Stimulated activated naive CD8-positive, alpha-beta T cell treated with anti-CD3 and anti-CD28 coated beads, Interleukin-15, amount 100 ng/mL, for 72 hours (primary cell): ENCODE measurements at regions not wholly inside any gene's neighbourhood (a gene's known extent, or its start where the extent isn't known, plus 50 kb on each side); places are given as distances from the start of the nearest gene placed in this dataset.
"Not testable (repeated sequence)": the region's sequence is repeated elsewhere in the genome, so short reads cannot be mapped to it uniquely, and the experiment has no call there.

Experiments
- ATAC-seq: fragments of 150-1000 bp; cut with Tn5 transposase; 2 replicates; pipeline ENCODE4 v1.10.0; 2021; ENCODE audit warnings: mild to moderate bottlenecking, moderate library complexity
- DNase-seq, 2 donors: peaks; one replicate each; pipeline ENCODE4 v3.0.0; 2021 to 2022
- H3K27ac Mint-ChIP-seq, 2 donors: one replicate each; pipeline ENCODE4 v1.8.0; 2022; ENCODE audit warnings: mild to moderate bottlenecking in 2 of 2, mixed read lengths in 2 of 2, moderate library complexity in 2 of 2
- H3K27me3 Mint-ChIP-seq: one replicate; pipeline ENCODE4 v1.8.0; 2022; ENCODE audit warnings: mixed read lengths
- H3K4me1 Mint-ChIP-seq: one replicate; pipeline ENCODE4 v1.8.0; 2022; ENCODE audit warnings: mild to moderate bottlenecking, mixed read lengths
- H3K4me3 Mint-ChIP-seq, 2 donors: one replicate each; pipeline ENCODE4 v1.8.0; 2022; ENCODE audit warnings: mild to moderate bottlenecking in 2 of 2, mixed read lengths in 2 of 2, moderate library complexity in 1 of 2
- H3K9me3 Mint-ChIP-seq, 2 donors: one replicate each; pipeline ENCODE4 v1.8.0; 2022; ENCODE audit warnings: mixed read lengths in 2 of 2

DNA sequence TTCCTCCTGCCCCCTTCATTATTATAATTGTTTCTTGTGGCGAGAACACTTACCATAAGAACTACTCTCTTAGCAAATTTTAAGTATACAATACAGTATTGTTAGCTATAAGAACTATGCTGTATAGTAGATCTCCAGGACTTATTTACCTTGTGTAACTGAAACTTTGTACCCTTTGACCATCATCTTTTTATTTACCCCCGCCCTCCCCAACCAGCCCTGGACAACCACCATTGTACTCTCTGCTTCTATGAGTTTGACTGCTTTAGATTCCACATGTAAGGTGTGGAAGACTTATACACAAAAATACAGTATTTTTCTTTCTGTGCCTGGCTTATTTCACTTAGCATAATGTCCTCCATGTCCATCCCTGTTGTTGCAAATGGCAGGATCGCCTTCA is 161.1 kb downstream of the PHF8 start:
- no peak overlapping the region for H3K4me3 Mint-ChIP-seq
- no peaks in the 10 kb centered on the region for H3K4me1 Mint-ChIP-seq
- peaks cover 0 to 2% of the 10 kb centered on the region in 2 donors for H3K9me3 Mint-ChIP-seq
- ATAC-seq, result no peak
- H3K27ac Mint-ChIP-seq, result no peak overlapping the region
- peaks cover 6% of the 10 kb centered on the region for H3K27me3 Mint-ChIP-seq
- DNase-seq, result no peak

DNA sequence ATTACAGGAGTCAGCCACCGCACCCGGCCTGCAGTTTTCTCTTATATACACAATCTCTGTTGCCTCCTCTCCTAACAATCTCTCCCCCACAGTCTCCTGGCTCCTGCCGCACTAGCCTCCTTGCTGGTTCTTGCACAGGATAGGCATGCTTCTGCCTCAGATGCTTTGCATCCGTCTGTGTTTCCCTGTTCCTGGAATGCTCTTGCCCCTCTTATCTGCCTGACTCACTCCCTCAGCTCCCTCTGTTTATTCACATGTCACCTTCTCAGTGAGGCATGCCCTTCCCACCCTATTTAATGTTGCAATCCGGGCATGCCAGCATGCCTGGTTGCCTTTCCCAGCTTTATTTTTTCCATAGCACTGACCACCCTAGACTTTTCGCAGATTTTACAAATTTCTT is 161.9 kb downstream of the PHF8 start:
- Mint-ChIP-seq H3K9me3 (peaks cover 0 to 11% of the 10 kb centered on the region in 2 donors), H3K27me3 (peaks cover 6% of the 10 kb centered on the region), H3K4me1 (no peaks in the 10 kb centered on the region), H3K27ac (no peak overlapping the region), H3K4me3 (no peak overlapping the region)
- DNase-seq (no peak), ATAC-seq (no peak)

DNA sequence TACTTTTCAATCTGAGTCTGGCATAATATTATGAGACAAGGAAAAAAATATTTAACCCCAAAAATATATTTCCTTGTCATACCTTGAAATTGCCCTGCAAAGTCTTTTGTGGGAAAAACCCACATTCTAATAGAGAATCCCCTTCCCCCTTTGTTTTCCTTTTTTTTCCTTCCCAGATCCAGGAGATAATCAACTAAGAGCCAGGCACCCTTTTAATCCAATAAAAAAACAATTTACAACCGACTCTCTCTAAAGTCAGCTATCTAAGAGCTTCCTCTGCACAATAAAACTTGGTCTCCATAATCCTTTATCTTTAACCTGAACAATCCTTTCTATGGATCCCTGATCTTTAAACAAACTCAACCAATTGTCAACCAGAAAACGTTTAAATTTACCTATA is 163.5 kb downstream of the PHF8 start:
- not testable (repeated sequence) for ATAC-seq, H3K4me3 Mint-ChIP-seq, H3K27me3 Mint-ChIP-seq, H3K4me1 Mint-ChIP-seq, DNase-seq
- peak overlapping the region in 1 of 2 donors; percentile 29 for H3K27ac Mint-ChIP-seq
- H3K9me3 Mint-ChIP-seq, result peaks cover 0 to 16% of the 10 kb centered on the region in 2 donors

DNA sequence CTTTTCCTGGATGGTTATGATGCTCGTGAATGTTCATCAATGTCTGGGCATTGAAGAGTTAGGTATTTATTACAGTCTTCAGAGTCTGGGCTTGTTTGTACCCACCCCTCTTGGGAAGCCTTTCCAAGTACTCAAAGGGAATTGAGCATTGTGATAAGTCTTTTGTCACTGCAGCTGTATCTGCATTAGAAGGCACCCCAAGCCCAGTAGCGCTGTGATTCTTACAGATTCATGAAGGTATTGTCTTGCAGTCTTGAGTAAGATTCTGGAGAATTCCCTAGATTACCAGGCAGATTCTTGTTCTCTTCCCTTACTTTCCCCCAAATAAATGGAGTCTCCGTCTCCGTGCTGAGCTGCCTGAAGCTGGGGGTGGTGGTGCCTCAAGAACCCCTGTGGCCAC is 173.4 kb upstream of the HUWE1 start:
- no peak overlapping the region for H3K4me3 Mint-ChIP-seq
- peaks cover 0 to 8% of the 10 kb centered on the region in 2 donors for H3K9me3 Mint-ChIP-seq
- no peak for ATAC-seq
- H3K4me1 Mint-ChIP-seq, result no peaks in the 10 kb centered on the region
- H3K27me3 Mint-ChIP-seq, result peaks cover 13% of the 10 kb centered on the region
- DNase-seq, result no peak
- no peak overlapping the region for H3K27ac Mint-ChIP-seq

DNA sequence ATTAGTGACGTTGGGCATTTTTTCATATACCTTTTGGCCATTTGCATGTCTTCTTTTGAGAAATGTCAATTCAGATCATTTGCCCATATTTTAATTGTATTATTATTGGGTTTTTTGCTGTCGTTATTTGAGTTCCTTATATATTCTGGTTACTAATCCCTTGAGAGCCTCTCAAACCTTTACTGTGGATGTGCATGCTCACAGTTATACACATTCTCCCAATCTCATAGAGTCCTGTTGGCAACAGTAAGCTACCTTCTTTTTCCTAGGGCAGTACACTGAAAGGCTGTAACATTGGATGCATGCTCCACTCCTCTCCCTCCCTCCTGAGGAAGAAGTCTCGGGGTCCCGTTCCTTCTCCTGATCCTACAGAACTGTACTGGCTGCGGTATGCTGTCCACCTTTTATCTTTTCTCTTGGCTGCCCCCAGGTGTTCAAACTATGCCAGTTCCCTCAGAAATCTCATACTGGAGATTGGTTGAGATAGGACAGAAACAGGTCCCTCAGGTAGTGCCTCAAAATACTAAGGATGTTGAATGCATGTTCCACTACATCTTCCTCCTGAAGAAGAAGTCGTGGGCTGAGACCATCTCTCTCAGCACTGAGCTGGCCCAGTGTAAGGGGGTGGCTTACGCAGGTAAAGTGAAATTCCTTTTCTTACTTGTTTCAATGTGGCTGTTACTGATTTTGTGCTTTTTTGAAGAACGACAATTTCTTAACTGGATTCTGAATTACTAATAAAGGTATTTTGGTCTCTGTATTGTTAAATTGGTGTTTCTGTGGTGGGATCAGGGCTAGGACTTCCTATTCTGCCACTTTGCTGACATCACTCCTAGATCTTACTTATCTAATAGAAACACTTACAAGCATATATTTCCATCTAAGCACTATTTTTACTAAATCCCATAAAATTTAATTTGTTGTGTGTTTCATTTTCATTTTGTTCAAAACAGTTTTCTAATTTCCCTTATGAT is 145.4 kb upstream of the HUWE1 start:
- H3K4me3 Mint-ChIP-seq, result peak overlapping the region; percentile 66 to 67

DNA sequence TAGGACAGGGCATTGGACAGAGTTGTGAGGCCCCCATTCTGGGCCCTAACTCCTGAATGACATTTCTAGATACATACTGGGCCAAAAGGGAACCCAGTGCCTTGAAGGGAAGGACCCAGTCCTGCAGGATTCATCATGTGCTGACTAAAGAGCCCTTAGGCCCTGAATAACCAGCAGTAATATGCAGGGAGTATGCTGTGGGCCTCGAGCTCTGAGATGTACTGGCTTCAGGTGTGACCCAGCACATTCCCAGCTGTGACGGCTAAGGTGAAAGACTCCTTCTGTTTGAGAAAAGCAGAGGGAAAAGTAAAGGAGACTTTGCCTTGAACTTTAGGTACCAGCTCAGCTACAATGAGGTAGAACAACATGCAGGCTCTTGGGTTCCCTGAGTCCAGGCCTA is 138.2 kb upstream of the HUWE1 start:
- Mint-ChIP-seq H3K4me3 (no peak overlapping the region), H3K4me1 (peaks cover 8% of the 10 kb centered on the region), H3K9me3 (no peaks in the 10 kb centered on the region), H3K27ac (no peak overlapping the region), H3K27me3 (no peaks in the 10 kb centered on the region)
- DNase-seq, result no peak
- ATAC-seq, result no peak

More for the DNA sequence above, 145.4 kb upstream of the HUWE1 start:
- DNase-seq (peak; percentile 34 to 43), ATAC-seq (peak; percentile 97)
- H3K27me3 Mint-ChIP-seq, result no peaks in the 10 kb centered on the region
- H3K4me1 Mint-ChIP-seq, result peaks cover 20% of the 10 kb centered on the region
- no peaks in the 10 kb centered on the region for H3K9me3 Mint-ChIP-seq
- peak overlapping the region in 1 of 2 donors; percentile 61 for H3K27ac Mint-ChIP-seq

DNA sequence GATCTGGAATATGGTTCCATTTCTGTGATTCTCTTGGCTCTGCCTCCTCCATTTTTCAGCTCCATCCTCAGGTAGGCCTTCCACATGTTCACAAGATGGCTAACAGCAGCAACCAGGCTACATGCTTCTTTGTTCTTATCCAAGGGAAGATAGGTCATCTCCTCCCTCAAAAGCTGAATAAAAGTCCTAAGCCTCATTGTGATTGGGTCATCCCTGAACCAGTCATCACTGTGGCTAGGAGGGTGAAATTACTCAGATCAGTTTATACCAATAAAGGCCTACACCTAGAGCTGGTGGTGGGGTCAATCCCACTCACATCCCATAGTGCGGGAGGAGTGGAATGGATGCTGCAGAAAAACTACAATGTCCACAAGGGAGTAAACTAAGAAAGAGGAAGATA is 131.6 kb upstream of the HUWE1 start:
- not testable (repeated sequence) for H3K27me3 Mint-ChIP-seq, DNase-seq, H3K9me3 Mint-ChIP-seq, H3K27ac Mint-ChIP-seq, H3K4me3 Mint-ChIP-seq
- peaks cover 18% of the 10 kb centered on the region for H3K4me1 Mint-ChIP-seq
- ATAC-seq, result peak; percentile 45

DNA sequence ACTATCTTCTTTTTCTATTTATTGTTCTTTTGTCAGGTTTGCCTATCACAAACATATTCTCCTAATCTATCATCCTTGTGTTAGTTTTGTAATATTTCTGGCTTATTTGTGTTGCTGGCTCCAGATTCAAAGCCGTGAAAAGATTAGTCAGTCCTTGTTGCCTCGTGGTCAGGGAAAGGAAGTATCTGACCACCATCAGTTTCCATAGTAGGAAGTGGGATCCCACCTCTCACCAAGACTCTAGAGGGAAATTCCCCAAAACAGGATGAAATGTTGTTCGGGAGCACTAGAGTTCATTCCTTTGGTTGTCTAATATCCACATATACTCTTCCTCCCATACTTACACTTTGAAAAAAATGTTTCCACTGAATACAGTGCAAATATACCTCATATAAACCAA is 131.0 kb upstream of the HUWE1 start:
- peak; percentile 45 for ATAC-seq
- H3K27me3 Mint-ChIP-seq, result no peaks in the 10 kb centered on the region
- peaks cover 18% of the 10 kb centered on the region for H3K4me1 Mint-ChIP-seq
- H3K4me3 Mint-ChIP-seq, result peak overlapping the region; percentile 33 to 63
- H3K9me3 Mint-ChIP-seq, result no peaks in the 10 kb centered on the region
- H3K27ac Mint-ChIP-seq, result no peak overlapping the region
- DNase-seq, result no peak

DNA sequence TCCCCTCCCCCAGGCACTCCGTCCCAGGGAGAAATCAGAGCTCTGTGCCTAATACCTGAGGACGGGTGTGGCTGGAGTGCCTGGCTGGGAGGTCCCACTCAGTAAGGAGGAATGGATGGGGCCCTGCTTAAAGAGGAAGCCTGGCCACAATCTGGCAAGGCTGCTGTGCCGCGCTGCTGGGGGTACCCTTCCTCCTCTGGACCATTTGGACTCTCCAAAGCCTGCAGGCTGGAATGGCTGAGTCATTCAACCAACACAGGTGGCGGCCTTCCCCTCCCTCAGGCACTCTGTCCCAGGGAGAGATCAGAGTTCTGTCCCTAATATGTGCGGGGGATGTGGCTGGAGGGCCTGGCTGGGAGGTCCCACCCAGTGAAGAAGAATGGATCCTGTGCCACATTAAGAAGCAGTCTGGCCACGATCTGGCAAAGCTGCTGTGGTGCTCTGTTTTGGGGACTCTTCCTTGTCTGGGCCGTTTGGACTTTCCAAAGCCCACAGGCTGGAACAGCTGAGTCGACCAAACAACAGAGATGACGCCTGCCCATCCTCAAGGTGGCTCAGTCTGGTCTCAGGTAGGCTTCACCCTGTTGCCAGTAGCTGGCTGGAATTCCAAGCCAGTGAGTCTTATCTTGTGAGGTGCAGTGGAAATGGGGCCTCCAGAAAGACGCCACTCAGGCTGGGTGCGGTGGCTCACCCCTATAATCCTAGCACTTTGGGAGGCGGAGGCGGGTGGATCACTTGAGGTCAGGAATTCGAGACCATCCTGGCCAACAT is 127.3 kb upstream of the HUWE1 start:
- no peaks in the 10 kb centered on the region for H3K27me3 Mint-ChIP-seq
- no peak overlapping the region for H3K27ac Mint-ChIP-seq
- H3K9me3 Mint-ChIP-seq, result no peaks in the 10 kb centered on the region
- H3K4me1 Mint-ChIP-seq, result peaks cover 18% of the 10 kb centered on the region
- DNase-seq (no peak), ATAC-seq (no peak)
- no peak overlapping the region for H3K4me3 Mint-ChIP-seq

DNA sequence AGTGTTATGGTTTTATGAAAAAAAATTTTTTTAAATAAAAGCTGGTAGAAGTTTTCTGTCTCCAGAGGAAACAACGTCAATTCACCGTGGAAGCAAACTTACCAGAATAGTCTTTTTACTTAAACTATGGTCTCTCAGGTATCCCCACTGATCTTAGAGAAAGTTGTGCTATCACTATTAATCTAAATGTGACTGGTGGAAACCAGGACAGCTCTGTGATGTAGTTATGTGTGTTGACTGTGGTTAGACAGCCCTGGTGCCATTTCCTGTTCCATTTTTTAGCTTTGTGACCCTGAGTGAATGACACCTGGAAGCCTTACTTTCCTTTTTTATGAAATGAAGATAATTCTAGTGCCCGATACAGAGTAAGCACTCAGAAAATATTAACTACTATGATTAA is 111.8 kb upstream of the HUWE1 start:
- Mint-ChIP-seq H3K27me3 (no peaks in the 10 kb centered on the region), H3K4me1 (peaks cover 11% of the 10 kb centered on the region), H3K9me3 (peaks cover 0 to 4% of the 10 kb centered on the region in 2 donors), H3K27ac (no peak overlapping the region), H3K4me3 (no peak overlapping the region)
- ATAC-seq (peak; percentile 71), DNase-seq (no peak)

DNA sequence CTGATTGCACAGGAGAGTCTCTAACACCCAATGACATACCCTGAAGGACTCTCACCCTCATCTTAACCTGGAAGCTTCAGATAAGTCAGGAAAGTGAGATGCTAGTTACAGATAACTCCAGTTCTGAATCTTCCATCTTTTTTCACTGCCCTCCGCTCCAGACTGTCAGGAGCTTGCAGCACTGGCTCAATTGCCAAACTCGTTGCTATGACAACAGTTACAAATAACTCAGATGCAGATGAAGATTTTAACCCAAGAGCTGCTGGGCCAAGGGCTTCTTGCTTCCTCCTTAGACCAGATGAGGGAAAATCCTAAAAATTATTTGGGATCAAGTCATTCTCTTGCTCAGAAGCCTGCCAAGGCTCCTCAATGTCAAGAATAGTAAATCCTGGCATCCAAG is 109.1 kb upstream of the HUWE1 start:
- H3K9me3 Mint-ChIP-seq, result peaks cover 0 to 1% of the 10 kb centered on the region in 2 donors
- peaks cover 11% of the 10 kb centered on the region for H3K4me1 Mint-ChIP-seq
- H3K4me3 Mint-ChIP-seq, result no peak overlapping the region
- no peaks in the 10 kb centered on the region for H3K27me3 Mint-ChIP-seq
- no peak overlapping the region for H3K27ac Mint-ChIP-seq
- DNase-seq (no peak), ATAC-seq (no peak)

DNA sequence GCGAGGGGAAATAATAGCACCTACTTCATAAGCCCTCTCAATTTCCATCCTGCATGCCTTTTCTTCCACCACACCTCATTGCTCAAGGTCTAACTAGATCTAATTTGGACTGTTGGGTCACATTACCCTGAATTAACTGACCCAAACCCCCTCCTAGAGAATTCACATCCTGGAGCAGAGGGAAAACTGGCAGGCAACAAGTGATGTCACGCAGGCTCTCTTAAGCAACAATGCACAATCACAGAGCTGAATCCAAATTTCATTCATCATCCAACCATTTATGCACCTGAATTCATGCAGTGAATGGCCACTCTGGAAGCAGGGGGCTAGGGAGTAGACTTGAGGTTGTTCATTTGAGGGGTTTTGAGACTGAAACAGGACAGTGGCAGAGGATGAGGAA is 107.7 kb upstream of the HUWE1 start:
- H3K9me3 Mint-ChIP-seq, result no peaks in the 10 kb centered on the region
- no peaks in the 10 kb centered on the region for H3K27me3 Mint-ChIP-seq
- H3K4me3 Mint-ChIP-seq, result no peak overlapping the region
- ATAC-seq (no peak), DNase-seq (no peak)
- H3K27ac Mint-ChIP-seq, result peak overlapping the region in 1 of 2 donors; percentile 4
- H3K4me1 Mint-ChIP-seq, result peaks cover 11% of the 10 kb centered on the region

DNA sequence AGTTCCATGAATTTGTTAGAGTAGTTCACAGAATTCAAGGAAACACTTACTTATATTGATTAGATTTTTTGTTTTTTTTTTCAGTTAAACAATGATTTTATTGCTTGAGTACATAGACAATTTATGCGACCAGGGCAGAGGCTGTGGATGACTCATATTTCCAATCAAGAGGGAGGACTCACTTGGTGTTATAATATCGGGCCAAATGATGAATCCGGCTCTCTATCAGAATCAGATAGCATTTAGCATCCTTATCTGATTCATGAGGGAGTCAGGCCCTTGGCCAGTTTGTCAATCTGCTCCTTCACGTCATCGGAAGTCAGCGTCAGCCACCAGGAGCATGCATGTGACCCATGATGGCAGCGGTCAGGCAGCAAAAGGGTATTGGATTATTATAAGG is 82.3 kb upstream of the HUWE1 start:
- Mint-ChIP-seq H3K27me3 (no peaks in the 10 kb centered on the region), H3K4me1 (peaks cover 28% of the 10 kb centered on the region), H3K27ac (peak overlapping the region in 1 of 2 donors; percentile 27), H3K9me3 (peaks cover 0 to 4% of the 10 kb centered on the region in 2 donors), H3K4me3 (no peak overlapping the region)
- DNase-seq, result no peak
- ATAC-seq, result peak; percentile 46

DNA sequence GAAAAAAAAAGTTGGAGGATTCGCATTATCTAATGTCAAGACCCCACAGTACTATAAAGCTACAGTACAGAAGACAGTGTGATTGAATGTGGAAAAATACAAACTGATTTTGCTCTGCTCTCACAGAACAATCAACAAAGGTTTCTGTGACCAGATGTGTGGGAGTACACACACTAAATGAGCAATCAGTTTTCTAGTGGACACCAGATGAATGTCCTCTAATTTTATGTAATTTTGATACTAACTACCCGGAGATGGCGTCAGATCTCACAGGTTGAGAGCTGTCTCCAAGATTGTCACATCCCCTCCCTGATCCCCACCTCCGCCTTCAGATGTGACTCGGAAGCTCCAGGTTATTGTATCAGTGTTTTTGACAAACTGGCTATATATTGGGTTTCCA is 81.9 kb upstream of the HUWE1 start:
- H3K27ac Mint-ChIP-seq, result peak overlapping the region in 1 of 2 donors; percentile 27
- no peak for DNase-seq
- peak overlapping the region in 1 of 2 donors; percentile 9 for H3K4me3 Mint-ChIP-seq
- peaks cover 28% of the 10 kb centered on the region for H3K4me1 Mint-ChIP-seq
- peaks cover 0 to 4% of the 10 kb centered on the region in 2 donors for H3K9me3 Mint-ChIP-seq
- H3K27me3 Mint-ChIP-seq, result no peaks in the 10 kb centered on the region
- ATAC-seq, result peak; percentile 79

DNA sequence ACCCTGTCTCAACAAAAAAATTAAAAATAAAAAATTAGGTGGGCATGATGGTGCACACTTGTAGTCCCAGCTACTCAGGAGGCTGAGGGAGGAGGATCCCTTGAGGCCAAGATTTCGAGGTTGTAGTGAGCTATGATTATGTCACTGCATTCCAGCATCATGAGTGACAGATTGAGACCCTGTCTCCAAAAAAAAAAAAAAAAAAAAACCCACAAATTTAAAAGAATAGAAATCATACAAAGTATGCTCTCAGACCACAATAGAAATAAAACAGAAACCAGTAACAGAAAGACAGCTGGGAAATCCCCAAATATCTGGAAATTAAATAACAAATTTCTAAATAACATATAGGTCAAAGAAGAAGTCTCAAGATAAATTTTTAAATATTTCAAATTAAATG is 81.0 kb upstream of the HUWE1 start:
- peak overlapping the region in 1 of 2 donors; percentile 22 for H3K4me3 Mint-ChIP-seq
- peaks cover 28% of the 10 kb centered on the region for H3K4me1 Mint-ChIP-seq
- H3K27ac Mint-ChIP-seq, result no peak overlapping the region
- ATAC-seq (peak; percentile 56), DNase-seq (peak in 1 of 2 donors; percentile 10)
- H3K9me3 Mint-ChIP-seq, result peaks cover 0 to 4% of the 10 kb centered on the region in 2 donors
- no peaks in the 10 kb centered on the region for H3K27me3 Mint-ChIP-seq

DNA sequence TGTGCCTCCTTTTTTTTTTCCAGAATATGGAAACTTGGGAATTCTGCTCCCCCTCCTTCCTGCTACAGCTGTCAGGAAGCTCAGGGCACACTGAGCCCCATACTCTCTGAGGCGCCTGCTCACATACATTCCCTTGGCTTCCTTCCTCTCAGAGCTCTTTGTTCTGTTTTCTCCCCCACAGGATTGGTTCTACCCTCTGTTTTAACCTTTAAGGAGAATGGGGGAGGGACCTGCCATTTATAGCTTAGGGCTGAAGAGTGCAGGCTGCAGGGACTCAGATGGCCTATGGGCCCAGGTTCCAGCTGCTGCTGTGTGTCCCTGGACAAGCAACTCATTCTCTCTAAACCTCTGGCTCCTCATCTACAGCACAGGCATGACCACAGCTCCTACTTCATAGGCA is 70.7 kb upstream of the HUWE1 start:
- DNase-seq, H3K4me3 Mint-ChIP-seq, H3K27ac Mint-ChIP-seq, ATAC-seq, H3K27me3 Mint-ChIP-seq, H3K9me3 Mint-ChIP-seq: not testable (repeated sequence)
- H3K4me1 Mint-ChIP-seq, result peaks cover 10% of the 10 kb centered on the region
